HepG2 (cell line): ENCODE measurements at regions not wholly inside any gene's neighbourhood (a gene's known extent, or its start where the extent isn't known, plus 50 kb on each side); places are given as distances from the start of the nearest gene placed in this dataset.

Experiments used
- ATAC-seq: fragments of 200-7000 bp; cut with Tn5 transposase; 3 replicates; pipeline ENCODE4 v1.9.1; 2020; ENCODE audit warnings: mild to moderate bottlenecking, moderate library complexity
- BruUV-seq: library from RNA; stranded (reverse); fragments of 400-500 nt; replicated peaks from 2 replicates; lab custom pipeline; 2021; lab: Mats Ljungman, UMichigan
- CTCF ChIA-PET: fragments of 300-600 bp; formaldehyde crosslinking; extraction: SDS; loops from one replicate; lab custom pipeline; 2021; ENCODE audit warnings: low total read pairs, inconsistent platforms, low intra/inter-chr PET ratio; lab: Yijun Ruan, JAX
- POLR2A ChIA-PET: fragments of 350-600 bp; sonication (Branson Sonifier 250); formaldehyde crosslinking; loops from one replicate; lab custom pipeline; 2020; ENCODE audit warnings: antibody characterized with exemption, inconsistent platforms; lab: Yijun Ruan, JAX
- DNase-seq: peaks from one replicate; pipeline ENCODE4 v3.0.0-alpha.2; 2015; ENCODE audit warnings: low spot score
- FAIRE-seq: peaks from 3 replicates; lab custom pipeline; 2011; peaks lifted over from hg19 to GRCh38; lab: Jason Lieb, UNC
- H2AFZ ChIP-seq: one replicate; pipeline ENCODE4 v1.6.1; 2011; ENCODE audit warnings: low read length, inconsistent platforms
- H3K27ac ChIP-seq: fragments of 300-600 bp; 3 replicates; pipeline ENCODE4 v1.8.0; 2011; ENCODE audit warnings: mixed run types, mild to moderate bottlenecking, mixed read lengths, low read length, inconsistent platforms; ENCODE audit not compliant: insufficient read depth; ENCODE audit errors: extremely low read length
- H3K27me3 ChIP-seq, 2 experiments: fragments of 200-600 bp in 1 of 2; 2 replicates in 1 of 2; 3 replicates in 1 of 2; pipeline versions ENCODE4 v1.6.0 to v1.8.0; 2011; ENCODE audit warnings: low read length in 2 of 2, mild to moderate bottlenecking in 2 of 2, moderate library complexity in 2 of 2, inconsistent platforms in 1 of 2; ENCODE audit not compliant: insufficient read depth in 2 of 2, control insufficient read depth in 1 of 2
- H3K36me3 ChIP-seq, 2 experiments: fragments of 200-600 bp in 1 of 2; replicated peaks in 1 of 2; 2 replicates in 1 of 2; 3 replicates in 1 of 2; pipeline versions ENCODE4 v1.5.1 to v1.8.0; 2011; ENCODE audit warnings: low read length in 2 of 2, inconsistent platforms in 1 of 2; ENCODE audit not compliant: insufficient read depth in 2 of 2, control insufficient read depth in 1 of 2
- H3K4me1 ChIP-seq: 2 replicates; pipeline ENCODE4 v1.5.1; 2012; ENCODE audit warnings: low read length, inconsistent platforms; ENCODE audit not compliant: insufficient read depth
- H3K4me2 ChIP-seq: 2 replicates; pipeline ENCODE4 v1.6.0; 2011; ENCODE audit warnings: low read depth, low read length, inconsistent platforms
- H3K4me3 ChIP-seq, 3 experiments: fragments of 200-600 bp in 1 of 3; sonication (generic), shearing (Covaris generic) in 1 of 3; replicated peaks in 1 of 3; 2 replicates each; pipeline ENCODE4 v1.5.1; 2011 to 2016; ENCODE audit warnings: low read length in 3 of 3, inconsistent platforms in 2 of 3, low read depth in 2 of 3, mild to moderate bottlenecking in 2 of 3, control low read depth in 1 of 3, mixed read lengths in 1 of 3; ENCODE audit not compliant: insufficient read depth in 1 of 3
- H3K79me2 ChIP-seq: one replicate; pipeline ENCODE4 v1.6.1; 2011; ENCODE audit warnings: low read length, inconsistent platforms; ENCODE audit not compliant: insufficient read depth
- H3K9ac ChIP-seq: 2 replicates; pipeline ENCODE4 v1.6.0; 2011; ENCODE audit warnings: mild to moderate bottlenecking, low read depth, low read length, inconsistent platforms; ENCODE audit not compliant: insufficient read depth
- H3K9me3 ChIP-seq: 2 replicates; pipeline ENCODE4 v1.5.1; 2012; ENCODE audit warnings: mild to moderate bottlenecking, low read length
- H4K20me1 ChIP-seq: 2 replicates; pipeline ENCODE4 v1.6.0; 2011; ENCODE audit warnings: inconsistent platforms, mild to moderate bottlenecking, low read length, moderate library complexity; ENCODE audit not compliant: insufficient read depth
- MBD4 ChIP-seq: IDR thresholded peaks from 2 replicates; pipeline ENCODE4 v1.6.1; 2012; ENCODE audit warnings: low read length, inconsistent platforms, borderline replicate concordance
- NAIF1 ChIP-seq: sonication (generic); formaldehyde crosslinking; IDR thresholded peaks from 2 replicates; pipeline ENCODE4 v1.5.0; 2020; ENCODE audit warnings: mild to moderate bottlenecking, missing genetic modification reagents, borderline replicate concordance
- RFXANK ChIP-seq: IDR thresholded peaks from 2 replicates; pipeline ENCODE4 v1.6.1; 2016
- SMARCC2 ChIP-seq: fragments of 450-650 bp; IDR thresholded peaks from 2 replicates; pipeline ENCODE4 v1.6.1; 2017; ENCODE audit warnings: antibody characterized with exemption, mild to moderate bottlenecking
- SMC3 ChIP-seq: IDR thresholded peaks from 2 replicates; pipeline ENCODE4 v1.6.1; 2011; ENCODE audit warnings: low read length, improper control_type of control experiment
- SNRNP70 ChIP-seq: fragments of 200-400 bp; formaldehyde crosslinking; IDR thresholded peaks from 2 replicates; pipeline ENCODE4 v1.6.1; 2017; ENCODE audit warnings: mild to moderate bottlenecking, low read depth, low read length, moderate library complexity
- SOX13 ChIP-seq, 3 experiments: fragments of 450-650 bp in 1 of 3; sonication (generic) in 1 of 3; formaldehyde crosslinking in 1 of 3; IDR thresholded peaks in 2 of 3; conservative IDR thresholded peaks in 1 of 3; 2 replicates each; pipeline versions ENCODE4 v1.5.0 to v1.6.1; 2016 to 2020; ENCODE audit warnings: antibody characterized with exemption in 1 of 3, mild to moderate bottlenecking in 1 of 3, missing compliant biosample characterization in 1 of 3, missing genetic modification reagents in 1 of 3, moderate library complexity in 1 of 3
- TP53 ChIP-seq: sonication (generic); formaldehyde crosslinking; conservative IDR thresholded peaks from 2 replicates; pipeline ENCODE4 v1.4.0; 2020; ENCODE audit warnings: missing genetic modification reagents
- TRIM22 ChIP-seq: fragments of 450-650 bp; IDR thresholded peaks from 2 replicates; pipeline ENCODE4 v1.6.1; 2017
- ZBTB14 ChIP-seq: sonication (generic); formaldehyde crosslinking; IDR thresholded peaks from 2 replicates; pipeline ENCODE4 v1.4.0; 2020; ENCODE audit warnings: missing genetic modification reagents
- ZMYM2 ChIP-seq: sonication (generic); formaldehyde crosslinking; IDR thresholded peaks from 2 replicates; pipeline ENCODE4 v1.8.0; 2022; ENCODE audit warnings: mild to moderate bottlenecking, missing genetic modification reagents
- ZNF10 ChIP-seq: sonication (generic); formaldehyde crosslinking; IDR thresholded peaks from 2 replicates; pipeline ENCODE4 v1.4.0; 2020; ENCODE audit warnings: mild to moderate bottlenecking, low read depth, missing genetic modification reagents, borderline replicate concordance
- ZNF207 ChIP-seq: fragments of 450-650 bp; IDR thresholded peaks from 2 replicates; pipeline ENCODE4 v1.6.1; 2016; ENCODE audit warnings: antibody characterized with exemption, borderline replicate concordance
- ZNF331 ChIP-seq: sonication (generic); formaldehyde crosslinking; IDR thresholded peaks from 2 replicates; pipeline ENCODE4 v1.4.0; 2020; ENCODE audit warnings: missing genetic modification reagents
- ZNF33A ChIP-seq: sonication (generic); formaldehyde crosslinking; IDR thresholded peaks from 2 replicates; pipeline ENCODE4 v1.5.1; 2020; ENCODE audit warnings: missing genetic modification reagents, mild to moderate bottlenecking, moderate library complexity, borderline replicate concordance
- ZNF362 ChIP-seq: sonication (generic); formaldehyde crosslinking; IDR thresholded peaks from 2 replicates; pipeline ENCODE4 v1.4.0; 2020; ENCODE audit warnings: missing genetic modification reagents, mild to moderate bottlenecking, borderline replicate concordance
- ZNF569 ChIP-seq: sonication (generic); formaldehyde crosslinking; IDR thresholded peaks from 2 replicates; pipeline ENCODE4 v1.5.0; 2020; ENCODE audit warnings: mild to moderate bottlenecking, missing genetic modification reagents, moderate library complexity, borderline replicate concordance
- ZNF710 ChIP-seq: sonication (generic); formaldehyde crosslinking; IDR thresholded peaks from 2 replicates; pipeline ENCODE4 v1.5.0; 2020; ENCODE audit warnings: mild to moderate bottlenecking, missing genetic modification reagents, borderline replicate concordance
- WGBS: methylation state at CpG from one replicate; pipeline ENCODE4 v1.1.6; 2017; ENCODE audit warnings: low lambda C conversion rate; 5-methylcytosine and 5-hydroxymethylcytosine counted together
- in situ Hi-C: cut with HindIII; loops from 2 replicates; pipeline ENCODE4 v1.10.0; 2017; ENCODE audit warnings: low pct_unique_long_range_greater_than_20kb; ENCODE audit not compliant: extremely low pct_ligation_motif_present
- intact Hi-C: fragments of 100-400 bp; cut with micrococcal nuclease; formaldehyde crosslinking; loops from one replicate; pipeline ENCODE4 v1.10.0; 2022; ENCODE audit not compliant: unreplicated experiment

GRCh38 chr12:3348055-3348454 is 142.9 kb upstream of the PRMT8 start:
- Histone ChIP-seq H3K9ac (no peak overlapping the region), H2AFZ (no peak overlapping the region), H3K9me3 (no peaks in the 10 kb centered on the region), H3K79me2 (no peaks in the 10 kb centered on the region), H3K36me3 (no peaks in the 10 kb centered on the region), H3K4me3 (no peak overlapping the region), H3K4me1 (no peaks in the 10 kb centered on the region), H3K4me2 (no peak overlapping the region), H4K20me1 (no peaks in the 10 kb centered on the region), H3K27ac (no peak overlapping the region), H3K27me3 (peaks cover 0 to 50% of the 10 kb centered on the region in 2 experiments; a peak in 3 of 5 replicates)
- FAIRE-seq = no peak
- ChIA-PET POLR2A (no interaction called here), CTCF (no interaction called here)
- BruUV-seq = no TSS peak
- in situ Hi-C loops = no loop called here
- TF ChIP-seq ZNF331 (no peak), NAIF1 (CRISPR knock-in tag) (no peak), TP53 (CRISPR knock-in tag) (no peak), ZNF710 (CRISPR knock-in tag) (no peak), ZNF569 (CRISPR knock-in tag) (no peak), MBD4 (no peak), ZNF207 (no peak), SMC3 (no peak), ZNF33A (CRISPR knock-in tag) (no peak), ZBTB14 (no peak), ZNF10 (CRISPR knock-in tag) (no peak), TRIM22 (no peak), RFXANK (CRISPR knock-in tag) (no peak), SOX13 (IDR thresholded peaks at IDR 0.05) (no peak), SOX13 (CRISPR knock-in tag; conservative IDR thresholded peaks at IDR 0.05 in 1 of 2, IDR thresholded peaks at IDR 0.05 in 1 of 2) (no peak), ZMYM2 (CRISPR knock-in tag) (no peak), SNRNP70 (no peak), SMARCC2 (no peak), ZNF362 (CRISPR knock-in tag) (no peak)
- ATAC-seq = no peak
- no peak for DNase-seq
- intact Hi-C loops = no loop called here
- WGBS = 33% methylated on average over 4 of the region's 5 CpGs
